ENCODE measurements at regions not wholly inside any gene's neighbourhood (a gene's known extent, or its start where the extent isn't known, plus 50 kb on each side); places are given as distances from the start of the nearest gene placed in this dataset.
A peak's percentile ranks its signal among the peaks of the same experiment; 100 is the strongest.

DNA sequence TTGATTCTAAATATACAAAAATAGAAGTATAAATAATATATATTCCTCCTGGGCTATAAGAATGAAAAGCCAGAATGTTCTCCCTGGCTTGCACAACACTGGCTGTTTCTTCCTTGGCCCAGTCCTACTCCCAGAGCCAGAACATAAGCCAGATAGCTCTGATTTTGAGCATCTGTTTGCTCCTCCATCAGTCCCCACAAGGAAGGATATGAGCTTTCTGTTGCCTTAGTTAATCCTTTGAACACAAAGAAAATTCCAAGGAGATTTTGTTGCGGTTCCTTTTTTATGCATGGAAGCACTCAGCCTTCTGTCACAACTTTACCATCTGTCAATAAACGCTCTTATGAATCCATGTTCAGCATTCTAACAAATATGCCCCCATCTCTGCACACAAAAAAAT lies 361.8 kb downstream of the IPMK start:
- no peak overlapping the region for H2BK12ac ChIP-seq (ENCODE audit: low read length)
- no peak overlapping the region for H2BK5ac ChIP-seq (ENCODE audit: low read depth, low read length, poor library complexity)
- no peak overlapping the region for H3K14ac ChIP-seq (ENCODE audit: low read length)
- H3K79me2 ChIP-seq (ENCODE audit: control insufficient read depth, insufficient read depth, low read length, poor library complexity), result no peaks in the 10 kb centered on the region
- no peak overlapping the region for H2BK120ac ChIP-seq (ENCODE audit: insufficient read depth, low read length, poor library complexity)
- no peak overlapping the region for H3K9ac ChIP-seq (ENCODE audit: low read length)
- no peaks in the 10 kb centered on the region for H3K27me3 ChIP-seq (ENCODE audit: insufficient read depth, low read length)
- H3K18ac ChIP-seq (ENCODE audit: low read length), result no peak overlapping the region
- WGBS (ENCODE audit: extremely low coverage, insufficient coverage, insufficient read length), result no CpG with 5 or more reads among the region's 2 CpGs
- no peak overlapping the region for H4K12ac ChIP-seq (ENCODE audit: low read depth, low read length)
- H3K27ac ChIP-seq (ENCODE audit: low read depth, low read length), result no peak overlapping the region
- H3K4me2 ChIP-seq (ENCODE audit: low read length), result no peak overlapping the region
- no peak overlapping the region for H4K91ac ChIP-seq (ENCODE audit: low read depth, low read length)
- H3K36me3 ChIP-seq (ENCODE audit: control insufficient read depth in 1 of 2, insufficient read depth in 2 of 2, low read length in 2 of 2), result no peaks in the 10 kb centered on the region
- H4K8ac ChIP-seq (ENCODE audit: low read depth, low read length), result no peak overlapping the region
- H2AK5ac ChIP-seq (ENCODE audit: low read length), result no peak overlapping the region
- H3K4me1 ChIP-seq (ENCODE audit: control insufficient read depth in 1 of 2, insufficient read depth in 2 of 2, low read length in 2 of 2), result no peaks in the 10 kb centered on the region
- no peak overlapping the region for H3K4me3 ChIP-seq (ENCODE audit: low read depth, low read length)
- H2AFZ ChIP-seq (ENCODE audit: insufficient read depth, low read length, poor library complexity), result no peak overlapping the region
- no peak overlapping the region for H3K4ac ChIP-seq (ENCODE audit: low read depth, low read length)
- H3K79me1 ChIP-seq (ENCODE audit: low read length), result no peaks in the 10 kb centered on the region
- no peak overlapping the region for H3K23ac ChIP-seq (ENCODE audit: low read length)
- H3K9me3 ChIP-seq (ENCODE audit: insufficient read depth, low read depth, low read length), result no peaks in the 10 kb centered on the region
- DNase-seq, result no peak

DNA sequence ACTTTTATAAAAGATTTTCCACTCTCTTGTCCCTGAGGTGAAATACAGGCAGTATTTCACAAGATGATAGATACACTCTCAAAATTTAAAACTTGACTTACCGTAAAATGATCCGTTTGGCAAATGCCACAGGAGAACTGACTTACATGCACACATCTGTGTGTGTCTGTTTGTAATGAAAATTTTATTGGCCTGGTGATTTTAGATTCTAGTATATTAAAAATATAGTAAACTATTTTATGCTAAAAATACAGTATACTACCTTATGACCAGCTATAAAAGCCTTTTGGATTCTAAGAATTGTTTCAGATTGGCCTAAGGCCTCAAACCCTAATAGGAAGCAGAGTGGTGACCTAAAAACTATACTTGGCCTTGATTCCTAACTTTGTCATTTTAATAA lies 362.7 kb downstream of the IPMK start:
- Histone ChIP-seq H4K12ac (ENCODE audit: low read depth, low read length) (no peak overlapping the region), H2AFZ (ENCODE audit: insufficient read depth, low read length, poor library complexity) (no peak overlapping the region), H3K18ac (ENCODE audit: low read length) (no peak overlapping the region), H2BK5ac (ENCODE audit: low read depth, low read length, poor library complexity) (no peak overlapping the region), H2BK120ac (ENCODE audit: insufficient read depth, low read length, poor library complexity) (no peak overlapping the region), H3K36me3 (ENCODE audit: control insufficient read depth in 1 of 2, insufficient read depth in 2 of 2, low read length in 2 of 2) (no peaks in the 10 kb centered on the region), H3K9ac (ENCODE audit: low read length) (no peak overlapping the region), H3K23ac (ENCODE audit: low read length) (no peak overlapping the region), H3K9me3 (ENCODE audit: insufficient read depth, low read depth, low read length) (no peaks in the 10 kb centered on the region), H3K4me1 (ENCODE audit: control insufficient read depth in 1 of 2, insufficient read depth in 2 of 2, low read length in 2 of 2) (no peaks in the 10 kb centered on the region), H2BK12ac (ENCODE audit: low read length) (no peak overlapping the region), H2AK5ac (ENCODE audit: low read length) (no peak overlapping the region), H3K4me3 (ENCODE audit: low read depth, low read length) (no peak overlapping the region), H3K27ac (ENCODE audit: low read depth, low read length) (no peak overlapping the region), H4K91ac (ENCODE audit: low read depth, low read length) (no peak overlapping the region), H3K79me1 (ENCODE audit: low read length) (no peaks in the 10 kb centered on the region), H4K8ac (ENCODE audit: low read depth, low read length) (no peak overlapping the region), H3K27me3 (ENCODE audit: insufficient read depth, low read length) (no peaks in the 10 kb centered on the region), H3K14ac (ENCODE audit: low read length) (no peak overlapping the region), H3K79me2 (ENCODE audit: control insufficient read depth, insufficient read depth, low read length, poor library complexity) (no peaks in the 10 kb centered on the region), H3K4ac (ENCODE audit: low read depth, low read length) (no peak overlapping the region), H3K4me2 (ENCODE audit: low read length) (no peak overlapping the region)
- WGBS (ENCODE audit: extremely low coverage, insufficient coverage, insufficient read length), result no CpG with 5 or more reads among the region's 2 CpGs
- no peak for DNase-seq

DNA sequence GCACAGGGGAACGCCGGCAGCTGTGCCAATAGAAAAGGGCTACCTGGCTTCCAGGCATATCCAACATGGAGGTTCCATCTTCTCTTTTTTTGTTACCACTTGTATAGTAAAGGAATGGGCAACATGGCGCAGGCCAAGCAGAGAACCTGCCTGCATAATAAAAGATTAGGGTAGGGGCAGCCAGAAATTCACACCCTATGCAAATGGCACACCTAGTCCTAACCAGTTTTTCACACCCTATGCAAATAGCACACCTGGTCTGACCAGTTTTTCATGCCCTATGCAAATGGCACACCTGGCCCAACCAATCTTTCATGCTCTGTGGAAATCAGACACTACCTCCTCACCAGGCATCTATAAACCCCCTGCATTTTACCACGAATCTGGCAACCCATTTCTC lies 369.5 kb downstream of the IPMK start:
- no peak overlapping the region for H4K12ac ChIP-seq (ENCODE audit: low read depth, low read length)
- no peak overlapping the region for H3K4me2 ChIP-seq (ENCODE audit: low read length)
- H3K4ac ChIP-seq (ENCODE audit: low read depth, low read length), result no peak overlapping the region
- H2BK120ac ChIP-seq (ENCODE audit: insufficient read depth, low read length, poor library complexity), result no peak overlapping the region
- no peak overlapping the region for H3K27ac ChIP-seq (ENCODE audit: low read depth, low read length)
- no peak overlapping the region for H3K4me3 ChIP-seq (ENCODE audit: low read depth, low read length)
- peak; percentile 14 to 65 for DNase-seq
- no peaks in the 10 kb centered on the region for H3K36me3 ChIP-seq (ENCODE audit: control insufficient read depth in 1 of 2, insufficient read depth in 2 of 2, low read length in 2 of 2)
- H4K91ac ChIP-seq (ENCODE audit: low read depth, low read length), result peak overlapping the region; percentile 21
- no peak overlapping the region for H4K8ac ChIP-seq (ENCODE audit: low read depth, low read length)
- no peaks in the 10 kb centered on the region for H3K79me1 ChIP-seq (ENCODE audit: low read length)
- no peak overlapping the region for H3K23ac ChIP-seq (ENCODE audit: low read length)
- H3K27me3 ChIP-seq (ENCODE audit: insufficient read depth, low read length), result no peaks in the 10 kb centered on the region
- H2AK5ac ChIP-seq (ENCODE audit: low read length), result no peak overlapping the region
- peak overlapping the region; percentile 81 for H2BK12ac ChIP-seq (ENCODE audit: low read length)
- H3K79me2 ChIP-seq (ENCODE audit: control insufficient read depth, insufficient read depth, low read length, poor library complexity), result no peaks in the 10 kb centered on the region
- no peak overlapping the region for H2AFZ ChIP-seq (ENCODE audit: insufficient read depth, low read length, poor library complexity)
- H3K9me3 ChIP-seq (ENCODE audit: insufficient read depth, low read depth, low read length), result no peaks in the 10 kb centered on the region
- H3K4me1 ChIP-seq (ENCODE audit: control insufficient read depth in 1 of 2, insufficient read depth in 2 of 2, low read length in 2 of 2), result peaks cover 5% of the 10 kb centered on the region in 2 experiments
- no peak overlapping the region for H3K18ac ChIP-seq (ENCODE audit: low read length)
- H3K14ac ChIP-seq (ENCODE audit: low read length), result no peak overlapping the region
- no CpG with 5 or more reads among the region's 4 CpGs for WGBS (ENCODE audit: extremely low coverage, insufficient coverage, insufficient read length)
- no peak overlapping the region for H2BK5ac ChIP-seq (ENCODE audit: low read depth, low read length, poor library complexity)
- H3K9ac ChIP-seq (ENCODE audit: low read length), result no peak overlapping the region

DNA sequence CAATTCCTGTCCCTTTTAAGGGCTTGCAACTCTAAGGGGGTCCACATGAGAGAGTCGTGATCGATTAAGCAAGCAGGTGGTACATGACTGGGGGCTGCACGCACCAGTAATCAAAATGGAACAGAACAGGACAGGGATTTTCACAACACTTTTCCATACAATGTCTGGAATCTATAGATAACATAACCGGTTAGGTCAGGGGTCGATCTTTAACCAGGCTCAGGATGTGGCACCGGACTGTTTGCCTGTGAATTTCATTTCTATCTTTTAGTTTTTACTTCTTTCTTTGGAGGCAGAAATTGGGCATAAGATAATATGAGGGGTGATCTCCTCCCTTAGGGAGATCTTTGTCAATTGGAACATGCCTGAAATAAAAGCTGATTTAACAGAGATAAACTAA lies 370.1 kb downstream of the IPMK start:
- Histone ChIP-seq H2AFZ (ENCODE audit: insufficient read depth, low read length, poor library complexity) (no peak overlapping the region), H2BK12ac (ENCODE audit: low read length) (no peak overlapping the region), H3K18ac (ENCODE audit: low read length) (no peak overlapping the region), H3K9me3 (ENCODE audit: insufficient read depth, low read depth, low read length) (no peaks in the 10 kb centered on the region), H2BK5ac (ENCODE audit: low read depth, low read length, poor library complexity) (no peak overlapping the region), H3K4me2 (ENCODE audit: low read length) (no peak overlapping the region), H4K12ac (ENCODE audit: low read depth, low read length) (no peak overlapping the region), H4K91ac (ENCODE audit: low read depth, low read length) (no peak overlapping the region), H3K14ac (ENCODE audit: low read length) (no peak overlapping the region), H3K4me1 (ENCODE audit: control insufficient read depth in 1 of 2, insufficient read depth in 2 of 2, low read length in 2 of 2) (peaks cover 5% of the 10 kb centered on the region in 2 experiments), H3K4me3 (ENCODE audit: low read depth, low read length) (no peak overlapping the region), H3K23ac (ENCODE audit: low read length) (no peak overlapping the region), H4K8ac (ENCODE audit: low read depth, low read length) (no peak overlapping the region), H3K9ac (ENCODE audit: low read length) (no peak overlapping the region), H3K79me1 (ENCODE audit: low read length) (no peaks in the 10 kb centered on the region), H2AK5ac (ENCODE audit: low read length) (no peak overlapping the region), H3K36me3 (ENCODE audit: control insufficient read depth in 1 of 2, insufficient read depth in 2 of 2, low read length in 2 of 2) (no peaks in the 10 kb centered on the region), H2BK120ac (ENCODE audit: insufficient read depth, low read length, poor library complexity) (no peak overlapping the region), H3K27me3 (ENCODE audit: insufficient read depth, low read length) (no peaks in the 10 kb centered on the region), H3K4ac (ENCODE audit: low read depth, low read length) (no peak overlapping the region), H3K79me2 (ENCODE audit: control insufficient read depth, insufficient read depth, low read length, poor library complexity) (no peaks in the 10 kb centered on the region), H3K27ac (ENCODE audit: low read depth, low read length) (no peak overlapping the region)
- WGBS (ENCODE audit: extremely low coverage, insufficient coverage, insufficient read length), result no CpG with 5 or more reads among the region's 6 CpGs
- DNase-seq, result peak in 1 of 2 donors; percentile 42

All from trophoblast cell (in vitro differentiated cells and primary cell).